Gastroesophageal sphincter (tissue), 3 donors: ENCODE measurements at regions not wholly inside any gene's neighbourhood (a gene's known extent, or its start where the extent isn't known, plus 50 kb on each side); places are given as distances from the start of the nearest gene placed in this dataset.

Source experiments
- CTCF ChIP-seq, 4 experiments: fragments of 200-600 bp in 2 of 4; fragments of 450-650 bp in 2 of 4; sonication (generic) in 1 of 4; IDR thresholded peaks; one replicate each; pipeline ENCODE4 v1.5.1; 2017 to 2019; ENCODE audit warnings: antibody characterized with exemption in 4 of 4, mild to moderate bottlenecking in 2 of 4, moderate library complexity in 2 of 4
- EP300 ChIP-seq: sonication (generic); formaldehyde crosslinking; IDR thresholded peaks from one replicate; pipeline ENCODE4 v1.6.1; 2017; ENCODE audit warnings: antibody characterized with exemption, mild to moderate bottlenecking
- POLR2A ChIP-seq, 2 donors: fragments of 450-650 bp; IDR thresholded peaks; one replicate each; pipeline ENCODE4 v1.6.1; 2017; ENCODE audit warnings: antibody characterized with exemption in 2 of 2, mild to moderate bottlenecking in 2 of 2, moderate library complexity in 1 of 2
- POLR2AphosphoS5 ChIP-seq: sonication (generic); formaldehyde crosslinking; IDR thresholded peaks from one replicate; pipeline ENCODE4 v1.6.1; 2017; ENCODE audit warnings: antibody characterized with exemption

- TF ChIP-seq CTCF (IDR thresholded peaks at IDR 0.05) = no peak
- no peak for TF ChIP-seq POLR2AphosphoS5
- no peak for TF ChIP-seq POLR2A (IDR thresholded peaks at IDR 0.05)
- no peak for TF ChIP-seq EP300
These were observed 90.0 kb upstream of the NFASC start for GRCh38 chr1:204780630-204781029.
